CD4-positive, CD25-positive, alpha-beta regulatory T cell (primary cell): ENCODE measurements at regions not wholly inside any gene's neighbourhood (a gene's known extent, or its start where the extent isn't known, plus 50 kb on each side); places are given as distances from the start of the nearest gene placed in this dataset.

ENCODE experiments used
- ATAC-seq, 2 donors: fragments of 150-1000 bp; cut with Tn5 transposase; one replicate each; pipeline ENCODE4 v1.10.0; 2021; ENCODE audit warnings: low read depth in 2 of 2, moderate number of reproducible peaks in 2 of 2, moderate library complexity in 1 of 2
- DNase-seq, 3 donors: peaks; one replicate each; pipeline versions ENCODE4 v3.0.0 to v3.0.0-alpha.2; 2012 to 2022; ENCODE audit warnings: mixed read lengths in 1 of 3
- H3K27ac ChIP-seq: one replicate; pipeline ENCODE4 v1.7.0; 2013; ENCODE audit warnings: mild to moderate bottlenecking, low read length; ENCODE audit not compliant: insufficient read depth, poor library complexity, severe bottlenecking
- H3K27me3 ChIP-seq: one replicate; pipeline ENCODE4 v1.7.0; 2013; ENCODE audit warnings: low read length; ENCODE audit not compliant: control insufficient read depth, insufficient read depth
- H3K36me3 ChIP-seq: one replicate; pipeline ENCODE4 v1.7.0; 2013; ENCODE audit warnings: mild to moderate bottlenecking, low read length, moderate library complexity; ENCODE audit not compliant: control insufficient read depth, insufficient read depth
- H3K4me1 ChIP-seq: 2 replicates; pipeline ENCODE4 v1.7.0; 2013; ENCODE audit warnings: mild to moderate bottlenecking, low read length; ENCODE audit not compliant: insufficient read depth, control insufficient read depth, poor library complexity, severe bottlenecking
- H3K4me3 ChIP-seq: one replicate; pipeline ENCODE4 v1.7.0; 2013; ENCODE audit warnings: low read depth, mild to moderate bottlenecking, low read length, moderate library complexity
- H3K9me3 ChIP-seq, 2 experiments: 1 replicate in 1 of 2; 2 replicates in 1 of 2; pipeline ENCODE4 v1.7.0; 2013; ENCODE audit warnings: low read length in 2 of 2, mild to moderate bottlenecking in 1 of 2, moderate library complexity in 1 of 2; ENCODE audit not compliant: control insufficient read depth in 2 of 2
- H3K27ac Mint-ChIP-seq, 3 donors: one replicate each; pipeline ENCODE4 v1.8.0; 2020 to 2022; ENCODE audit warnings: mild to moderate bottlenecking in 3 of 3, mixed read lengths in 3 of 3, moderate library complexity in 2 of 3
- H3K27me3 Mint-ChIP-seq: one replicate; pipeline ENCODE4 v1.8.0; 2022; ENCODE audit warnings: mild to moderate bottlenecking, mixed read lengths
- H3K36me3 Mint-ChIP-seq: one replicate; pipeline ENCODE4 v1.8.0; 2020; ENCODE audit warnings: mixed read lengths
- H3K4me1 Mint-ChIP-seq, 4 donors: one replicate each; pipeline ENCODE4 v1.8.0; 2020 to 2022; ENCODE audit warnings: mixed read lengths in 4 of 4, mild to moderate bottlenecking in 1 of 4
- H3K4me3 Mint-ChIP-seq, 4 donors: one replicate each; pipeline ENCODE4 v1.8.0; 2020 to 2022; ENCODE audit warnings: mild to moderate bottlenecking in 4 of 4, mixed read lengths in 4 of 4, moderate library complexity in 3 of 4
- H3K9me3 Mint-ChIP-seq, 7 donors: one replicate each; pipeline ENCODE4 v1.8.0; 2020 to 2022; ENCODE audit warnings: mixed read lengths in 7 of 7, mild to moderate bottlenecking in 3 of 7, moderate library complexity in 2 of 7

GRCh38 chr6:21537637-21538036, 55.9 kb upstream of the SOX4 start:
- no peaks in the 10 kb centered on the region for H3K4me1 ChIP-seq
- peaks cover 4% of the 10 kb centered on the region for H3K27me3 Mint-ChIP-seq
- H3K27ac ChIP-seq = no peak overlapping the region
- no peaks in the 10 kb centered on the region for H3K9me3 ChIP-seq
- no peak overlapping the region for H3K4me3 Mint-ChIP-seq
- H3K36me3 ChIP-seq = no peaks in the 10 kb centered on the region
- peaks cover 0 to 2% (median 0%) of the 10 kb centered on the region in 7 donors for H3K9me3 Mint-ChIP-seq
- no peak overlapping the region for H3K27ac Mint-ChIP-seq
- no peak overlapping the region for H3K4me3 ChIP-seq
- ATAC-seq = no peak
- no peaks in the 10 kb centered on the region for H3K27me3 ChIP-seq
- H3K36me3 Mint-ChIP-seq = no peaks in the 10 kb centered on the region
- H3K4me1 Mint-ChIP-seq = no peaks in the 10 kb centered on the region
- DNase-seq = no peak

GRCh38 chr6:21538186-21538798, 55.3 kb upstream of the SOX4 start:
- Mint-ChIP-seq H3K4me3 (no peak overlapping the region), H3K9me3 (peaks cover 0 to 6% (median 0%) of the 10 kb centered on the region in 7 donors), H3K27me3 (peaks cover 7% of the 10 kb centered on the region), H3K36me3 (no peaks in the 10 kb centered on the region), H3K4me1 (no peaks in the 10 kb centered on the region), H3K27ac (no peak overlapping the region)
- Histone ChIP-seq H3K4me1 (no peaks in the 10 kb centered on the region), H3K36me3 (no peaks in the 10 kb centered on the region), H3K4me3 (no peak overlapping the region), H3K27ac (no peak overlapping the region), H3K9me3 (no peaks in the 10 kb centered on the region), H3K27me3 (no peaks in the 10 kb centered on the region)
- no peak for DNase-seq
- no peak for ATAC-seq

- H3K27me3 Mint-ChIP-seq = peaks cover 4% of the 10 kb centered on the region
- no peaks in the 10 kb centered on the region for H3K4me1 ChIP-seq
- no peak overlapping the region for H3K27ac Mint-ChIP-seq
- no peak overlapping the region for H3K4me3 Mint-ChIP-seq
- H3K27ac ChIP-seq = no peak overlapping the region
- H3K36me3 ChIP-seq = no peaks in the 10 kb centered on the region
- H3K9me3 ChIP-seq = no peaks in the 10 kb centered on the region
- H3K9me3 Mint-ChIP-seq = peaks cover 0 to 9% (median 2%) of the 10 kb centered on the region in 7 donors
- ATAC-seq (no peak), DNase-seq (no peak)
- no peak overlapping the region for H3K4me3 ChIP-seq
- H3K27me3 ChIP-seq = no peaks in the 10 kb centered on the region
- H3K4me1 Mint-ChIP-seq = no peaks in the 10 kb centered on the region
- no peaks in the 10 kb centered on the region for H3K36me3 Mint-ChIP-seq
These were observed 53.9 kb upstream of the SOX4 start for GRCh38 chr6:21539621-21540100.
